DMS153 treated with DMSO at 0.1 percent for 48 hours (cell line): ENCODE measurements at regions not wholly inside any gene's neighbourhood (a gene's known extent, or its start where the extent isn't known, plus 50 kb on each side); places are given as distances from the start of the nearest gene placed in this dataset.

Experiments
- DNase-seq: peaks from one replicate; lab custom pipeline; 2025; ENCODE audit not compliant: unreplicated experiment; lab: John Stamatoyannopoulos, UW

GRCh38 chr2:149666809-149667320 lies 79.3 kb upstream of the MMADHC start:
- no peak for DNase-seq

DNA sequence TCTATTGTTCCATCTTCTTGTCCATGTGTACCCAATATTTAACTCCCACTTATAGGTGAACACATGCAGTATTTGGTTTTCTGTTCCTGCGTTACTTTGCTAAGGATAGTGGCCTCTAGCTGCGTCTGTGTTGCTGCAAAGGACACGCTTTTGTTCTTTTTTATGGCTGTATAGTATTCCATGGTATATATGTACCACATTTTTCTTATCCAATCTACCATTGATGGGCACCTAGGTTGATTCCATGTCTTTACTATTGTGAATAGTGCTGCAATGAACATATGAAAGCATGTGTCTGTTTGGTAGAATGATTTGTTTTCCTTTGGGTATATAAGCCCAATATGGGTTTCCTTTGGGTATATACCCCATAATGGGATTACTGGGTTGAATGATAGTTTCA lies 77.3 kb upstream of the MMADHC start:
- DNase-seq: no peak

DNA sequence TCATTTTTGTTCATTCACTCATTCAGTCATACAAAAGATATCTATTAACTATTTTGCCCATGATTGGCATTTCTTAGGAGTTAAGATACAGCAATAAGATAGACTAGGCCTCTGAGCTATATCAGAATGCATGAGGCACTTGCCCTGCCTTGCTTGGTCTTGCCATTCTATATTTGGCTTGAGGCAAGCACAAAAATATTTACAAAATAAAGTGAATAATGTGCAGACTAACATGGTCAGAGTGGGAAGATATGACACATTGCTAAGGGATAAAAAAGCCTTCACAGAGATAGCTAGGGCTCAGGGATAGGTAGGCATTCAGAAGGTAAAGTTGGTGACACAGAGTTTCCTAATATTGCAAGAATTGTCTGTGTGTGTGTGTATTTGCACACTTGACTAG lies 75.0 kb upstream of the MMADHC start:
- no peak for DNase-seq

DNA sequence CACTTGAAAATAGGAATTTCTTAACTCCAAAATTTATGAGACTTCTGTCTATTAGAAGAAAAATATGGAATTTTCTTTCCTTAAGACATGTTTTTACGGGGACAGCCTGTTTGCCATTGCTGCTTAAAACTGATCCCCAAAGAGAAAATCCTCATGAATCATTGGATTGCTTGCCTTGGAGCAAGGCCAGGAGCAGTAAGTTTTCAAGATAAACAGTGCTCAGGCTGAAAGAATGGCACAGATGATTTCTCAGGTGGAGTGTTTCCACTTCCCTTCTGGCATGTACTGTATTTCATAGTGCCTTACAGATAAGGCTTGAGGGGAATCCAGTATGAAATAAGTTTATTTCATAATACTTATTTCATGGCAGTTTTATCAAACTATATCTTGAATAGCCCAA lies 74.3 kb upstream of the MMADHC start:
- peak; percentile 11 for DNase-seq

DNA sequence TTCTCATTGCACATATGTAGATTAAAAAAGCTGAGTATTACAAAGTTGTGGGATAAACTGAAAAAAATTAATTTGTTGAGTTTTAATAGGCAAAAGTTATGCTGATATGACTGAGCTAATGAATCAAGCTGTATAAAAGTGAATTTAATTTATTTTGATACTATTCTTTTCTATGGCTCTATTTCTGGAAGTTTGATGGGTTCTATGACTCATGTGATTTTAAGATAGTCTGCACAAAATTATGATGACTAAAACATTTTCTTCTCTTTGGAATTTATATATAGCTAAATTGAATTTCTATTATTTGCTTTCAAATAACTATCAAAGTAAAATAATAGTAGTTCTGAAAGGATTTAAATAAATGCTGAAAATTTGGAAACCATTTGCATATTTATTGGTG lies 71.0 kb upstream of the MMADHC start:
- DNase-seq: no peak

- no peak for DNase-seq
Measured at GRCh38 chr2:149657401-149658040, 69.9 kb upstream of the MMADHC start.

- DNase-seq: no peak
Measured at GRCh38 chr2:149656996-149657395, 69.4 kb upstream of the MMADHC start.

DNA sequence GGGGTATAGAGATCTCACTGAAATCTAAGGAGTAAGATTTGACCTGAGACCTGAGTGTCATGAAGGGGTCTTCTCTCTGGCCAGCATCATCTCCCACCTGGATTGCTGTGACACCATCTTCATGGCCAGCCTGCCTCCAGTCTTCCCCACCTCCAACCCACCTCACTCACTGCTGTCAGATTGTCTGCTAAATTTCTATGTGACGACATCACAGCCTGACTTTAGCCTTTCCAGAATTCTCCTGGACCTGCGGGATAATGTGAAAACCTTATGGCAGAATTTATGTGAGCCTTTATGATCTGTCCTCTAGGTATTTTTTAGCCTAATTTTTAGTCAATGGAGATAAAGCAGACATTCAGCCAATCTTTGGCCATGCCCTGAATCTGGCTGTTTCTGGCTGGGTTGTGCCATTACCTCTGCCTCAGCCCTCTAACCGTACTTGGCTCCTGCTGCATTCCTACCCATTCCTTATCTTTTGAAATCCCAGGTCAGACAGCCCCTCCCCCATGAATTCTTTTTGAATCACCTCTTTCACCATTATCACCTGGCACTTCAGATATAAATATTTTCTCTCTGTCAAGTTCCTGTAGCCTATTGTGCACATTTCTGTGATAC lies 66.4 kb upstream of the MMADHC start:
- no peak for DNase-seq

DNA sequence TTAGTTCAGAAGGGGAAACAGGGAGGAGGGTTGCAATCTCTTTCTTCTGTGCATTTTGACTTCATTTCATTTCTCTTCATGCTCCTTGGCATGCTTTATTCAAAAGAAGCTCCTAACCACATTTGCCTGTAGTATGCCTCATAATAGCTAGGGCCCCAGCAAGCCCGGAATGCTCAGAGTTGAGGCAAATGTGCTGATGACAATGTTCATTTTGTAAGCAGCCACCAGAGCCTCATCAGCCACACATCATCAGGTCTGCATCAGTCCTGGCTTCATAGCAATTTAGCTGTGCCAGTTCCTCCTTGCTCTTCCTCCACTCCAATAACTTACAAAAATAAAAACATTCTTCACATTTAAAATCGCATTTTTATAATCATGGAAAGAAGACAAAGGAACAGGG lies 65.4 kb upstream of the MMADHC start:
- no peak for DNase-seq

- DNase-seq: no peak
Measured at GRCh38 chr2:149652526-149652925, 65.0 kb upstream of the MMADHC start.

- DNase-seq: no peak
Measured at GRCh38 chr2:149651229-149651628, 63.7 kb upstream of the MMADHC start.

DNA sequence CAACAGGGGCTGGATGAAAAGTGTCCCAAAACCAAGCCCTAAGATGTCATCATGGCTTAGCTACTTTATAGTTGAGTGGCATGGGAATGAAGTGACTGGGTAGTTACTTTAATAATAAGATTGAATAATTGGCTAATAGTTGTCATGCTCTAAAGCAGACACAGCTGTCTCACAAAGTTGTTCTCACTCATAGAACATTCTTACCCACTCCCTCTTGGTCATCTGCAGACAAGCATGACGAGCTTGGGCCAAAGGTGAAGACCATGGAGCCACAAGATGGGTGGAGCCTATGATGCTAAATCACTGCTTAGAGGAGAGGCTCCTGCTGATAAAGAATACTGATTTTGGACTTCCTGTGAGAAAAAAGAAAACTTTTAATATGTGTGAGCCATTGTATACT lies 62.4 kb upstream of the MMADHC start:
- no peak for DNase-seq

GRCh38 chr2:149648282-149649030 lies 60.9 kb upstream of the MMADHC start:
- DNase-seq: no peak

DNA sequence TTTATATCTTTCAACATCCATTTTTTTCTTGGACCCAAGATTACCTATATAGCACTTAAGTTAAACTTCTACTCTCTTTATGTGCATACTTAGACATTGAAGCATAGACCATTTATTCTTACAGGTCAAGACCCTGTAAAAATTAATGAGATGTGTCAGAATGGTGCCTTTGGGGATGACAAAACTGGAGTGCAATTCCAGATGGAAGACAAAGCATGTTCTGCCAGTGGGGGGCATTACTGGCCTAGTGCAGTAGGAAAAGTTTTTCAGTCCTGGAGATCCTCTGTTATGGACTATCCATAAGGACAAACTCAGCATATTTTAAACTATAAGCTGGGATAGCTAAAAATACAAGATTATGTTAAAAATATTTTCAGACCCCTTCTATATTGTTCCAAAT lies 57.8 kb upstream of the MMADHC start:
- no peak for DNase-seq
